ENCODE measurements at regions not wholly inside any gene's neighbourhood (a gene's known extent, or its start where the extent isn't known, plus 50 kb on each side); places are given as distances from the start of the nearest gene placed in this dataset.

GRCh38 chr10:6305401-6306321 lies 102.9 kb downstream of the PFKFB3 start:
- no peaks in the 10 kb centered on the region for H3K27me3 Mint-ChIP-seq (ENCODE audit: low read depth)
- TF ChIP-seq CTCF (IDR thresholded peaks at IDR 0.05; ENCODE audit: unreplicated experiment), result no peak
- peak overlapping the region; percentile 72 for H3K27ac Mint-ChIP-seq
- peaks cover 5% of the 10 kb centered on the region for H3K36me3 Mint-ChIP-seq
- peaks cover 19% of the 10 kb centered on the region for H3K9me3 Mint-ChIP-seq
- DNase-seq (ENCODE audit: low spot score in 2 of 2, unreplicated experiment in 2 of 2), result no peak
- no peak overlapping the region for H3K4me3 Mint-ChIP-seq
- peaks cover 19% of the 10 kb centered on the region for H3K4me1 Mint-ChIP-seq

GRCh38 chr10:6306917-6307316 lies 104.2 kb downstream of the PFKFB3 start:
- H3K4me1 Mint-ChIP-seq, result peaks cover 11% of the 10 kb centered on the region
- peaks cover 5% of the 10 kb centered on the region for H3K36me3 Mint-ChIP-seq
- DNase-seq (ENCODE audit: low spot score in 2 of 2, unreplicated experiment in 2 of 2), result no peak
- no peaks in the 10 kb centered on the region for H3K27me3 Mint-ChIP-seq (ENCODE audit: low read depth)
- peaks cover 19% of the 10 kb centered on the region for H3K9me3 Mint-ChIP-seq
- H3K4me3 Mint-ChIP-seq, result no peak overlapping the region
- no peak overlapping the region for H3K27ac Mint-ChIP-seq
- no peak for TF ChIP-seq CTCF (IDR thresholded peaks at IDR 0.05; ENCODE audit: unreplicated experiment)

- no peak for DNase-seq (ENCODE audit: low spot score in 2 of 2, unreplicated experiment in 2 of 2)
- Mint-ChIP-seq H3K9me3 (peaks cover 19% of the 10 kb centered on the region), H3K27ac (no peak overlapping the region), H3K4me3 (no peak overlapping the region), H3K4me1 (peaks cover 11% of the 10 kb centered on the region), H3K27me3 (ENCODE audit: low read depth) (no peaks in the 10 kb centered on the region), H3K36me3 (peaks cover 5% of the 10 kb centered on the region)
- no peak for TF ChIP-seq CTCF (IDR thresholded peaks at IDR 0.05; ENCODE audit: unreplicated experiment)
Measured at GRCh38 chr10:6309816-6310215, 107.1 kb downstream of the PFKFB3 start.

- DNase-seq (ENCODE audit: low spot score in 2 of 2, unreplicated experiment in 2 of 2), result no peak
- no peaks in the 10 kb centered on the region for H3K27me3 Mint-ChIP-seq (ENCODE audit: low read depth)
- H3K4me3 Mint-ChIP-seq, result no peak overlapping the region
- no peak overlapping the region for H3K27ac Mint-ChIP-seq
- H3K36me3 Mint-ChIP-seq, result peaks cover 5% of the 10 kb centered on the region
- TF ChIP-seq CTCF (IDR thresholded peaks at IDR 0.05; ENCODE audit: unreplicated experiment), result no peak
- peaks cover 19% of the 10 kb centered on the region for H3K9me3 Mint-ChIP-seq
- H3K4me1 Mint-ChIP-seq, result peaks cover 6% of the 10 kb centered on the region
Measured at GRCh38 chr10:6310977-6311376, 108.2 kb downstream of the PFKFB3 start.

GRCh38 chr10:6311700-6312330 lies 109.1 kb downstream of the PFKFB3 start:
- Mint-ChIP-seq H3K4me1 (peaks cover 6% of the 10 kb centered on the region), H3K27ac (no peak overlapping the region), H3K4me3 (no peak overlapping the region), H3K27me3 (ENCODE audit: low read depth) (no peaks in the 10 kb centered on the region), H3K9me3 (peaks cover 15% of the 10 kb centered on the region), H3K36me3 (peaks cover 5% of the 10 kb centered on the region)
- no peak for DNase-seq (ENCODE audit: low spot score in 2 of 2, unreplicated experiment in 2 of 2)
- TF ChIP-seq CTCF (IDR thresholded peaks at IDR 0.05; ENCODE audit: unreplicated experiment), result no peak
